Naive thymus-derived CD4-positive, alpha-beta T cell (primary cell): ENCODE measurements at regions not wholly inside any gene's neighbourhood (a gene's known extent, or its start where the extent isn't known, plus 50 kb on each side); places are given as distances from the start of the nearest gene placed in this dataset.

Source experiments
- ATAC-seq: fragments of 150-1000 bp; cut with Tn5 transposase; 2 replicates; pipeline ENCODE4 v1.10.0; 2021; ENCODE audit warnings: mild to moderate bottlenecking, moderate library complexity
- CTCF ChIA-PET: fragments of 350-600 bp; sonication (Branson Sonifier 250); formaldehyde crosslinking; loops from one replicate; lab custom pipeline; 2021; ENCODE audit warnings: antibody characterized with exemption; lab: Charles Lee
- POLR2A ChIA-PET: fragments of 350-600 bp; sonication (Branson Sonifier 250); formaldehyde crosslinking; loops from one replicate; lab custom pipeline; 2021; ENCODE audit warnings: antibody characterized with exemption, inconsistent platforms; lab: Charles Lee
- DNase-seq, 9 donors: peaks; one replicate each; pipeline versions ENCODE4 v3.0.0 to v3.0.0-alpha.2; 2020 to 2022; ENCODE audit warnings: mixed read lengths in 1 of 9
- H3K27ac ChIP-seq: one replicate; pipeline ENCODE4 v1.7.0; 2013; ENCODE audit warnings: mild to moderate bottlenecking, low read depth, low read length, moderate library complexity
- H3K27me3 ChIP-seq, 2 donors: one replicate each; pipeline ENCODE4 v1.7.0; 2013; ENCODE audit warnings: low read length in 2 of 2, mild to moderate bottlenecking in 2 of 2, moderate library complexity in 2 of 2; ENCODE audit not compliant: control insufficient read depth in 2 of 2, insufficient read depth in 2 of 2
- H3K36me3 ChIP-seq, 3 experiments: 1 replicate in 2 of 3; 2 replicates in 1 of 3; pipeline ENCODE4 v1.7.0; 2013; ENCODE audit warnings: low read length in 3 of 3, mild to moderate bottlenecking in 3 of 3, moderate library complexity in 1 of 3; ENCODE audit not compliant: insufficient read depth in 3 of 3, control insufficient read depth in 2 of 3
- H3K4me1 ChIP-seq, 2 donors: one replicate each; pipeline ENCODE4 v1.7.0; 2013; ENCODE audit warnings: low read length in 2 of 2, mild to moderate bottlenecking in 2 of 2, moderate library complexity in 1 of 2; ENCODE audit not compliant: control insufficient read depth in 2 of 2, insufficient read depth in 2 of 2
- H3K4me3 ChIP-seq: 2 replicates; pipeline ENCODE4 v1.7.0; 2013; ENCODE audit warnings: mild to moderate bottlenecking, low read length
- H3K9me3 ChIP-seq, 3 experiments: 1 replicate in 2 of 3; 2 replicates in 1 of 3; pipeline ENCODE4 v1.7.0; 2013; ENCODE audit warnings: low read length in 3 of 3; ENCODE audit not compliant: control insufficient read depth in 2 of 3
- H3K27ac Mint-ChIP-seq, 9 donors: one replicate each; pipeline ENCODE4 v1.8.0; 2020 to 2022; ENCODE audit warnings: mixed read lengths in 9 of 9, mild to moderate bottlenecking in 8 of 9, moderate library complexity in 5 of 9, inconsistent platforms in 2 of 9
- H3K27me3 Mint-ChIP-seq, 5 donors: one replicate each; pipeline ENCODE4 v1.8.0; 2021 to 2022; ENCODE audit warnings: mixed read lengths in 5 of 5, mild to moderate bottlenecking in 1 of 5
- H3K36me3 Mint-ChIP-seq, 5 donors: one replicate each; pipeline ENCODE4 v1.8.0; 2020 to 2022; ENCODE audit warnings: mixed read lengths in 5 of 5, mild to moderate bottlenecking in 3 of 5, inconsistent platforms in 1 of 5
- H3K4me1 Mint-ChIP-seq, 7 donors: one replicate each; pipeline ENCODE4 v1.8.0; 2020 to 2022; ENCODE audit warnings: mixed read lengths in 7 of 7, mild to moderate bottlenecking in 3 of 7, inconsistent platforms in 1 of 7
- H3K4me3 Mint-ChIP-seq, 10 donors: one replicate each; pipeline ENCODE4 v1.8.0; 2020 to 2022; ENCODE audit warnings: mild to moderate bottlenecking in 10 of 10, mixed read lengths in 10 of 10, moderate library complexity in 6 of 10, inconsistent platforms in 2 of 10
- H3K9me3 Mint-ChIP-seq, 11 donors: one replicate each; pipeline ENCODE4 v1.8.0; 2020 to 2022; ENCODE audit warnings: mixed read lengths in 11 of 11, mild to moderate bottlenecking in 4 of 11, inconsistent platforms in 1 of 11, moderate library complexity in 1 of 11
- intact Hi-C, 2 donors: fragments of 100-400 bp; cut with micrococcal nuclease; formaldehyde crosslinking; loops; one replicate each; pipeline ENCODE4 v1.15.1; 2023

DNA sequence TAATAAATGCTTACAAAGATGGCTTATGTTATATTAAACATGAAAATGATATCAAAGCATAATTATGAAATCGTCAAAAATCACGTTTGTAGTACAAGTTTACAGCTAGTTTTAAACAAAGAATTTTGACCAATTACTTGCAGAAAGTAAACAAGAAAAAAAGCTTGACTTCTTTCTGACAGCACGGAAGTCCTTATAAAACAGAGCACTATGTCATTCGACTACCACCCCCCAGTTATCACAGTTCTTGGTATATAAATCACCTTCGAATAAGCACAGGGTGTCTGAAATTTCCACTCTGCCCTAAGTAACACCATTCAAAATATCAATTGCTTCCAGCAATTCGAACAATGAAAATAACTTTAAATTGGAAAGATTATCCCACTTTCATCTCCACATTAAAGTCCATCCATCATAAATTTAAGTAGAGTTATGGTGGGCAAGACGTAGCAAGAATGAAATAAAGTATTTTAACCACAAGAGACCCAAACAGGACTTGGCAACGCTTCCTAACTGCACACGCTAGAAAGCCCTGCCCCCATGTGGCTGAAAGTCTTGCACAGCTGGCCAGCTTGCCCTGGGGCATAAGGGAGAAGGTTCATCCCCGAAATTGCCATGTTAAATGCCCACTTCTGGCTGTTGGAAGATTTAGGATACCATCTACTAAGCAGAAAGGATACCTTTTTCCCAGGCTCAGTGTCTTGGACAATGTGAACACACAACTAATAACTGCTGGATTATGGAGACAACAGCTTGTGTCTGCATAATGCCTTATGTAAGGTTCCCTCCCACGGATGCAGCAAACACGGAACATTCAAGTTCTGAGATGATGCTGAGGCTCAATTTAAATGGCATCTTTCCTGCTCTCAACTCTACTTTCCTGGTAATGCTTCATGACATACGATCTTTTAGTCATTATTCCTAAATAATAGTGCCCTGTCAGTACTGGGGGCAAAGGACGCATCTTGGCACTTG, 116.4 kb upstream of the TJP1 start:
- Histone ChIP-seq H3K9me3 (no peaks in the 10 kb centered on the region), H3K36me3 (no peaks in the 10 kb centered on the region), H3K4me1 (no peaks in the 10 kb centered on the region), H3K27ac (no peak overlapping the region), H3K27me3 (no peaks in the 10 kb centered on the region), H3K4me3 (no peak overlapping the region)
- Mint-ChIP-seq H3K9me3 (no peaks in the 10 kb centered on the region), H3K27ac (no peak overlapping the region), H3K4me1 (no peaks in the 10 kb centered on the region), H3K36me3 (no peaks in the 10 kb centered on the region), H3K4me3 (no peak overlapping the region), H3K27me3 (peaks cover under 1 to 25% (median 21%) of the 10 kb centered on the region in 5 donors)
- no peak for ATAC-seq
- intact Hi-C loops: no loop called here
- ChIA-PET CTCF (no interaction called here), POLR2A (no interaction called here)
- no peak for DNase-seq

- ATAC-seq (no peak), DNase-seq (no peak)
- H3K27me3 Mint-ChIP-seq: peaks cover 5 to 31% (median 25%) of the 10 kb centered on the region in 5 donors
- intact Hi-C loops: no loop called here
- no peaks in the 10 kb centered on the region for H3K36me3 Mint-ChIP-seq
- H3K9me3 Mint-ChIP-seq: no peaks in the 10 kb centered on the region
- no peak overlapping the region for H3K4me3 Mint-ChIP-seq
- no peak overlapping the region for H3K27ac Mint-ChIP-seq
- H3K36me3 ChIP-seq: no peaks in the 10 kb centered on the region
- no peaks in the 10 kb centered on the region for H3K4me1 Mint-ChIP-seq
- POLR2A ChIA-PET: no interaction called here
- CTCF ChIA-PET: no interaction called here
- no peaks in the 10 kb centered on the region for H3K4me1 ChIP-seq
- H3K4me3 ChIP-seq: no peak overlapping the region
- no peak overlapping the region for H3K27ac ChIP-seq
- no peaks in the 10 kb centered on the region for H3K9me3 ChIP-seq
- no peaks in the 10 kb centered on the region for H3K27me3 ChIP-seq
These were observed 115.7 kb upstream of the TJP1 start for GRCh38 chr15:29937956-29938355.

DNA sequence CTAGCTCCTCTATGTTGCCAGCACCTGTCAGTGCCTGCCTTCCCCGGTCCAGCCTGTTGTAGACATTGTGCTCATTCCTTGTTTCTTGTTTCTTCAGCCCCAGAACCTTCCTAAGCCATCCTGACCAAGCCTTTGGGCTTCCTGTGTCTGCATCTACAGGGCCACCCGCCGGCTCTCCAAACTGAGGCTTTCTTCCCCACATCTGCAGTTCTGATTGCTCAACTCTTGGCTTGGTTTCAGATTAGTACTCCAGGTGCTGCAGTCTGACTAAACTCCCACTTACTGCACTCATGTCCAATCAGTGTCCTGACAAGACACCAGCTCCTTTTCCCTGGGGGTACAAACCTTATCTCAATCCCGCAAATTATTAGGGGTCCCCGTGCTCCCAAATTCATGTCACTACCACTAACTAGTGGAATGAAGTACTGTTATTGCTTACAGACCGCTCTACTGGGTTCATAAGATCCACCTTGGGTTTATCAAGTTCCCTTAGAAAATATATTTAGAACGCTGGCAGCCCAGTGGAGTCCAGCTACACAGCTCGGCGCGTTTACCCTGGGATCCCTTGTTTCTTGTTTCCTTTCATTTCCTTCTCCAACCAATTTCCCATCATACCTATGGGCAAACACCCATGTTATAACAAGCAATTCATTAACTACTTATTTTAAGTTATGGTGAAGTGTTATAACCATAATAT, 114.2 kb upstream of the TJP1 start:
- Mint-ChIP-seq H3K4me1 (no peaks in the 10 kb centered on the region), H3K9me3 (no peaks in the 10 kb centered on the region), H3K4me3 (no peak overlapping the region), H3K36me3 (no peaks in the 10 kb centered on the region), H3K27me3 (peaks cover 5 to 31% (median 23%) of the 10 kb centered on the region in 5 donors), H3K27ac (no peak overlapping the region)
- DNase-seq (no peak), ATAC-seq (no peak)
- no peaks in the 10 kb centered on the region for H3K9me3 ChIP-seq
- ChIA-PET CTCF (no interaction called here), POLR2A (no interaction called here)
- no peak overlapping the region for H3K4me3 ChIP-seq
- no peaks in the 10 kb centered on the region for H3K36me3 ChIP-seq
- intact Hi-C loops: no loop called here
- no peaks in the 10 kb centered on the region for H3K4me1 ChIP-seq
- no peaks in the 10 kb centered on the region for H3K27me3 ChIP-seq
- no peak overlapping the region for H3K27ac ChIP-seq

DNA sequence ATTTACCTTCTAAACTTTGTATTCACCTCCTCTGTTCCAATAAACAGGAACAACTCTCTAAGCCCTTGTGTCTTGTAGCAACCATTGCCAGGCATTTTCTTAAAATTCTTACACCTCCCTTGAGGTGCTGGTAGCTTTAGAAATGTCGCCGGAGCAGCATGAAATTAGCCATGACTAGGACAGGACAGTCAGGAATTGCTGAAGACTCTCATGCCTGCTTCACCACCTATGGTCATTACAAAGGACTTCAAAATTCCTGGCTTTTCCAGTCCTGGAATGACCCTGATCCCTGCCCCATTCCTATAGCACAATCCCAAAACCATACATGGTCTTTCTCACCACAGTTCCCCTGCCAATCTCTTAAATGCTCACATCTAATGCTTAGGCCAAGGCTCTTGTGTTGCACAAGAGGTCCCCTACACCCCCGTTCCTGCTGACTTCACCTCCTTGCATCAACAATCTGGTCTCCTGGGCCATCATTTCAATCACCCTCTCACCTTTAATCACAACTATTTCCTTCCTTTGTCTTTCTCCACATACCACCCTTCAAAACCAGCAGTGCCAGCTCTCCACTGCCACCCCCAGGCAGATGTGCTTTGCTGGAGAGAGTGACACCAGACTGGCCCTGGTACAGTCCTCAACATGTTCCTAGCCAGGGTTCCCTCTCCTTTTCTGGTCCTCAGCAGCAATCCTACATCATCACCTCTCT, 113.2 kb upstream of the TJP1 start:
- ATAC-seq (no peak), DNase-seq (peak in 1 of 9 donors; percentile 1)
- no peaks in the 10 kb centered on the region for H3K4me1 ChIP-seq
- no peaks in the 10 kb centered on the region for H3K27me3 ChIP-seq
- no peak overlapping the region for H3K4me3 ChIP-seq
- H3K27ac ChIP-seq: no peak overlapping the region
- Mint-ChIP-seq H3K4me3 (no peak overlapping the region), H3K36me3 (no peaks in the 10 kb centered on the region), H3K4me1 (no peaks in the 10 kb centered on the region), H3K9me3 (no peaks in the 10 kb centered on the region), H3K27ac (peak overlapping the region in 1 of 9 donors; percentile 20), H3K27me3 (peaks cover 6 to 35% (median 21%) of the 10 kb centered on the region in 5 donors)
- ChIA-PET CTCF (no interaction called here), POLR2A (no interaction called here)
- no peaks in the 10 kb centered on the region for H3K9me3 ChIP-seq
- intact Hi-C loops: no loop called here
- no peaks in the 10 kb centered on the region for H3K36me3 ChIP-seq

DNA sequence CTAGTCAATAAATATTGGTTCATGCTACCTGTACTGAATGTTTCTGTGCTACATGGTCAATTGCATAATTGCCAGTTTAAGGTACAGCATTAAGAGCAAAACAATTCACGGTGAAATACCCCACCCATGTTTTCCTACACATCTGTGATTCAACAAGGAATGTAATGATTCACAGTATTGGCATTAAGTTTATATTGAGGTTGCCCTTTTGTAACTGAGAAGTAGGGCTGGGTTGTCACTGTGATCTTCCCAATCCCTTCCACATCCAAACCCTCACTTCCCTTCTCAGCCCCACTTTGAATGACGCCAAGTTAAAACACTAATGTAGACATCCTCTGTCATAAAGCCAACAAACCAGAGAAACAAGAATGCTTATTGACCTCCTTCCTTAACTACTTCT, 112.0 kb upstream of the TJP1 start:
- Mint-ChIP-seq H3K4me1 (no peaks in the 10 kb centered on the region), H3K36me3 (no peaks in the 10 kb centered on the region), H3K9me3 (no peaks in the 10 kb centered on the region), H3K27me3 (peaks cover 7 to 37% (median 22%) of the 10 kb centered on the region in 5 donors), H3K27ac (no peak overlapping the region), H3K4me3 (no peak overlapping the region)
- Histone ChIP-seq H3K27ac (no peak overlapping the region), H3K9me3 (no peaks in the 10 kb centered on the region), H3K36me3 (no peaks in the 10 kb centered on the region), H3K4me1 (no peaks in the 10 kb centered on the region), H3K27me3 (no peaks in the 10 kb centered on the region), H3K4me3 (no peak overlapping the region)
- no peak for DNase-seq
- intact Hi-C loops: no loop called here
- ChIA-PET POLR2A (no interaction called here), CTCF (no interaction called here)
- ATAC-seq: no peak

DNA sequence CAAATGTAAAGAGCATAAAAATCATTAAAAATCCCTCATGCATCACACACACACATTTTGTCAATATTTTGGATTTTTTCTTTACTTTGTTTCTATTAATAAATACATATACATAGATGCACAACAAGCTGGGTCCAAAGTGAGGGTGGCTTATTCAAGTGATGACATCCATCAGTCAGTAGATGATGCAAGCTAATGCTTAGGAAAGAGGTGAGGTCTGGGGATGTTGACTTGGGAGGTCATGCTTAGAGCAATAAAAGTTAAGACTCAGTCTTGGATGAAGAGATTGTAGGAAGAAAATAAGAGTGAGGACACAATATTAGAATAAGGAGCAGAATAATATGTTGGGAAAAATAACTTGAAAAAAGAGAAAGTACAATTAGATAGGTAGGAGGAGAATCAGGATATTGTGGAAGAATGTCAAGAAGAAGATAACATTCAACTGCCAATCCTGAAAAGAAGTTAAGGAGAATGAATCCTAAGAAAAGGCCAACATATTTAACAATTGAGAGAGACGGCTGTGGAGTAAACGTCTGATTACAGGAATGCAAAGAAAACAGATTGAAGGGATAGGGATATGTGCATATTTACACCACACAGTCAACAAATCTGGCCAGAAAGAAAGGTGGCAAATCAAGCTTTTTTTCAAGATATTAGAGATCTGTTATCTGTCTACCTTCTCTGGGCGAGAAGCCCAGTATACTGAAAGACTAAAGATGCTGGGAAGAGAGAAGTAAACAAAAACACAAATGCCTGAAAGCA, 111.0 kb upstream of the TJP1 start:
- CTCF ChIA-PET: no interaction called here
- no peaks in the 10 kb centered on the region for H3K36me3 ChIP-seq
- Mint-ChIP-seq H3K27ac (no peak overlapping the region), H3K36me3 (no peaks in the 10 kb centered on the region), H3K4me1 (no peaks in the 10 kb centered on the region), H3K27me3 (peaks cover 7 to 45% (median 32%) of the 10 kb centered on the region in 5 donors), H3K4me3 (no peak overlapping the region), H3K9me3 (no peaks in the 10 kb centered on the region)
- no peaks in the 10 kb centered on the region for H3K27me3 ChIP-seq
- H3K4me3 ChIP-seq: no peak overlapping the region
- intact Hi-C loops: no loop called here
- H3K9me3 ChIP-seq: no peaks in the 10 kb centered on the region
- ATAC-seq (no peak), DNase-seq (no peak)
- no peak overlapping the region for H3K27ac ChIP-seq
- no peaks in the 10 kb centered on the region for H3K4me1 ChIP-seq
- POLR2A ChIA-PET: no interaction called here
